SK-N-SH (cell line): ENCODE measurements at regions not wholly inside any gene's neighbourhood (a gene's known extent, or its start where the extent isn't known, plus 50 kb on each side); places are given as distances from the start of the nearest gene placed in this dataset.

Source experiments
- CTCF ChIA-PET: fragments of 300-600, 350-600 bp; formaldehyde crosslinking; extraction: SDS; loops from one replicate; lab custom pipeline; 2021; lab: Yijun Ruan, JAX
- POLR2A ChIA-PET: fragments of 350-600 bp; sonication (Branson Sonifier 250); formaldehyde crosslinking; extraction: SDS; loops from one replicate; lab custom pipeline; 2020; ENCODE audit warnings: antibody characterized with exemption, inconsistent platforms; lab: Yijun Ruan, JAX
- DNase-seq: peaks from one replicate; pipeline ENCODE4 v3.0.0; 2012
- H2AFZ ChIP-seq: fragments of 200-600 bp; sonication (generic); 2 replicates; pipeline ENCODE4 v1.8.1; 2016; ENCODE audit warnings: antibody characterized with exemption, mild to moderate bottlenecking, low read depth
- H3F3A ChIP-seq: fragments of 200-600 bp; sonication (generic); replicated peaks from 2 replicates; pipeline ENCODE3; 2016; ENCODE audit warnings: antibody characterized with exemption, mild to moderate bottlenecking; ENCODE audit not compliant: insufficient read depth
- H3K27ac ChIP-seq, 2 experiments: fragments of 200-500 bp in 1 of 2; fragments of 200-600 bp in 1 of 2; sonication (Bioruptor generic) in 1 of 2; sonication (generic), shearing (Covaris generic) in 1 of 2; 2 replicates each; pipeline versions ENCODE4 v1.5.1 to v1.6.1; 2014 to 2016; ENCODE audit warnings: low read depth in 2 of 2, inconsistent platforms in 1 of 2, low read length in 1 of 2, mild to moderate bottlenecking in 1 of 2, mixed read lengths in 1 of 2
- H3K27me3 ChIP-seq: fragments of 200-600 bp; sonication (generic), shearing (Covaris generic); 2 replicates; pipeline ENCODE4 v1.6.1; 2016; ENCODE audit warnings: mixed run types; ENCODE audit not compliant: insufficient read depth
- H3K36me3 ChIP-seq, 2 experiments: fragments of 200-500 bp in 1 of 2; fragments of 200-600 bp in 1 of 2; sonication (Bioruptor generic) in 1 of 2; sonication (generic) in 1 of 2; replicated peaks in 1 of 2; 2 replicates each; pipeline versions ENCODE3 to v1.5.1; 2014 to 2016; ENCODE audit warnings: low read length in 1 of 2, mild to moderate bottlenecking in 1 of 2; ENCODE audit not compliant: insufficient read depth in 2 of 2, control insufficient read depth in 1 of 2
- H3K4me1 ChIP-seq, 2 experiments: fragments of 200-500 bp in 1 of 2; fragments of 200-600 bp in 1 of 2; sonication (Bioruptor generic) in 1 of 2; sonication (generic), shearing (Covaris generic) in 1 of 2; 2 replicates each; pipeline versions ENCODE4 v1.5.1 to v1.6.1; 2014 to 2016; ENCODE audit warnings: low read depth in 1 of 2, low read length in 1 of 2, mixed run types in 1 of 2; ENCODE audit not compliant: insufficient read depth in 2 of 2, control insufficient read depth in 1 of 2
- H3K4me2 ChIP-seq: fragments of 200-600 bp; sonication (generic), shearing (Covaris generic); 2 replicates; pipeline ENCODE4 v1.6.1; 2017; ENCODE audit warnings: mixed run types
- H3K4me3 ChIP-seq, 2 experiments: fragments of 200-500 bp in 1 of 2; fragments of 200-600 bp in 1 of 2; sonication (Bioruptor generic) in 1 of 2; sonication (generic), shearing (Covaris generic) in 1 of 2; 2 replicates each; pipeline versions ENCODE4 v1.5.1 to v1.8.1; 2014 to 2016; ENCODE audit warnings: low read depth in 2 of 2, inconsistent platforms in 1 of 2, low read length in 1 of 2, mild to moderate bottlenecking in 1 of 2, mixed read lengths in 1 of 2, moderate library complexity in 1 of 2
- H3K79me2 ChIP-seq: fragments of 200-600 bp; sonication (generic); 2 replicates; pipeline ENCODE4 v1.8.1; 2017; ENCODE audit warnings: mild to moderate bottlenecking; ENCODE audit not compliant: insufficient read depth
- H3K9ac ChIP-seq: fragments of 200-600 bp; sonication (generic); 2 replicates; pipeline ENCODE4 v1.6.1; 2017; ENCODE audit warnings: mixed run types
- H3K9me2 ChIP-seq: fragments of 200-600 bp; sonication (generic); 2 replicates; pipeline ENCODE4 v1.6.1; 2017; ENCODE audit warnings: mixed run types
- H3K9me3 ChIP-seq: fragments of 200-600 bp; sonication (generic); 2 replicates; pipeline ENCODE4 v1.6.1; 2017; ENCODE audit warnings: mixed run types, mild to moderate bottlenecking, moderate library complexity
- H4K20me1 ChIP-seq: fragments of 200-600 bp; sonication (generic); 2 replicates; pipeline ENCODE4 v1.6.1; 2017; ENCODE audit warnings: mild to moderate bottlenecking, mixed run types; ENCODE audit not compliant: insufficient read depth
- CHD2 ChIP-seq: fragments of 150-350 bp; IDR thresholded peaks from 2 replicates; pipeline ENCODE4 v1.6.1; 2018; ENCODE audit warnings: low read length; ENCODE audit not compliant: partially characterized antibody
- EP300 ChIP-seq, 2 experiments: IDR thresholded peaks; 2 replicates each; pipeline versions ENCODE4 v1.4.0 to v1.6.1; 2012; ENCODE audit warnings: borderline replicate concordance in 1 of 2, low read depth in 1 of 2, low read length in 1 of 2
- FOSL2 ChIP-seq: IDR thresholded peaks from 2 replicates; pipeline ENCODE4 v1.4.0; 2012; ENCODE audit warnings: low read depth, mild to moderate bottlenecking, moderate library complexity, borderline replicate concordance
- FOXJ3 ChIP-seq: sonication (generic); formaldehyde crosslinking; IDR thresholded peaks from 2 replicates; pipeline ENCODE4 v1.5.1; 2020; ENCODE audit warnings: mild to moderate bottlenecking, missing genetic modification reagents
- GABPA ChIP-seq: IDR thresholded peaks from 2 replicates; pipeline ENCODE4 v1.4.0; 2012; ENCODE audit warnings: low read depth, mild to moderate bottlenecking
- IRF3 ChIP-seq: fragments of 150-350 bp; IDR thresholded peaks from 2 replicates; pipeline ENCODE4 v1.6.1; 2016; ENCODE audit warnings: mild to moderate bottlenecking, low read depth, low read length
- MAX ChIP-seq: IDR thresholded peaks from 2 replicates; pipeline ENCODE4 v1.4.0; 2012; ENCODE audit warnings: low read depth
- MXI1 ChIP-seq: IDR thresholded peaks from 2 replicates; pipeline ENCODE4 v1.6.1; 2012; ENCODE audit warnings: mild to moderate bottlenecking, low read depth, low read length, improper control_type of control experiment
- NFIC ChIP-seq: IDR thresholded peaks from 2 replicates; pipeline ENCODE4 v1.4.0; 2012; ENCODE audit warnings: borderline replicate concordance
- NRF1 ChIP-seq: IDR thresholded peaks from 2 replicates; pipeline ENCODE4 v1.6.1; 2012; ENCODE audit warnings: low read depth, mild to moderate bottlenecking, low read length
- PBX3 ChIP-seq: IDR thresholded peaks from 2 replicates; pipeline ENCODE4; 2012
- POLR2AphosphoS5 ChIP-seq: IDR thresholded peaks from 2 replicates; pipeline ENCODE4 v1.6.1; 2012; ENCODE audit warnings: low read depth, low read length
- RAD21 ChIP-seq: IDR thresholded peaks from 2 replicates; pipeline ENCODE4 v1.6.1; 2012; ENCODE audit warnings: mild to moderate bottlenecking, low read length
- RCOR1 ChIP-seq: fragments of 150-350 bp; IDR thresholded peaks from 2 replicates; pipeline ENCODE4 v1.6.1; 2017; ENCODE audit warnings: antibody characterized with exemption, low read length
- RXRA ChIP-seq: IDR thresholded peaks from 2 replicates; pipeline ENCODE4 v1.4.0; 2012; ENCODE audit warnings: low read depth, mild to moderate bottlenecking, borderline replicate concordance
- SIN3A ChIP-seq: IDR thresholded peaks from 2 replicates; pipeline ENCODE4 v1.6.1; 2012; ENCODE audit warnings: low read depth, mild to moderate bottlenecking, low read length, moderate library complexity, borderline replicate concordance
- SMC3 ChIP-seq: IDR thresholded peaks from 2 replicates; pipeline ENCODE4 v1.6.1; 2012; ENCODE audit warnings: low read depth, low read length, improper control_type of control experiment
- USF2 ChIP-seq: fragments of 150-350 bp; IDR thresholded peaks from 2 replicates; pipeline ENCODE4 v1.6.1; 2017; ENCODE audit warnings: antibody characterized with exemption, low read length, low read depth, borderline replicate concordance
- WGBS: methylation state at CpG from one replicate; pipeline ENCODE4 v1.1.6; 2017; ENCODE audit warnings: low lambda C conversion rate; 5-methylcytosine and 5-hydroxymethylcytosine counted together
- TF ChIP-seq, protein P1 (sequence below): IDR thresholded peaks from 2 replicates; pipeline ENCODE4 v1.6.1; 2012; ENCODE audit warnings: mild to moderate bottlenecking, low read depth, low read length, moderate library complexity
- TF ChIP-seq, protein P2 (sequence below): IDR thresholded peaks from 2 replicates; pipeline ENCODE4 v1.4.0; 2012; ENCODE audit warnings: low read depth, borderline replicate concordance

- no peaks in the 10 kb centered on the region for H4K20me1 ChIP-seq
- DNase-seq = no peak
- no peak overlapping the region for H2AFZ ChIP-seq
- ChIA-PET POLR2A (no interaction called here), CTCF (interaction anchor here (1.8 kb wide), 1 partner anchor 27 kb away, joined by 4 read pairs; no protein-coding TSS in a partner anchor)
- no peaks in the 10 kb centered on the region for H3K36me3 ChIP-seq
- 0% methylated on average over 1 of the region's 1 CpG for WGBS
- H3K4me1 ChIP-seq = no peaks in the 10 kb centered on the region
- H3K9me2 ChIP-seq = no peaks in the 10 kb centered on the region
- H3K4me3 ChIP-seq = no peak overlapping the region
- H3K4me2 ChIP-seq = no peak overlapping the region
- H3K9me3 ChIP-seq = no peaks in the 10 kb centered on the region
- TF ChIP-seq EP300 (IDR thresholded peaks at IDR 0.05; ENCODE audit: borderline replicate concordance in 1 of 2, low read depth in 1 of 2, low read length in 1 of 2) (no peak), MAX (no peak), IRF3 (no peak), FOXJ3 (CRISPR knock-in tag) (no peak), RXRA (no peak), FOSL2 (no peak), PBX3 (no peak)
- TF ChIP-seq, protein P1, sequence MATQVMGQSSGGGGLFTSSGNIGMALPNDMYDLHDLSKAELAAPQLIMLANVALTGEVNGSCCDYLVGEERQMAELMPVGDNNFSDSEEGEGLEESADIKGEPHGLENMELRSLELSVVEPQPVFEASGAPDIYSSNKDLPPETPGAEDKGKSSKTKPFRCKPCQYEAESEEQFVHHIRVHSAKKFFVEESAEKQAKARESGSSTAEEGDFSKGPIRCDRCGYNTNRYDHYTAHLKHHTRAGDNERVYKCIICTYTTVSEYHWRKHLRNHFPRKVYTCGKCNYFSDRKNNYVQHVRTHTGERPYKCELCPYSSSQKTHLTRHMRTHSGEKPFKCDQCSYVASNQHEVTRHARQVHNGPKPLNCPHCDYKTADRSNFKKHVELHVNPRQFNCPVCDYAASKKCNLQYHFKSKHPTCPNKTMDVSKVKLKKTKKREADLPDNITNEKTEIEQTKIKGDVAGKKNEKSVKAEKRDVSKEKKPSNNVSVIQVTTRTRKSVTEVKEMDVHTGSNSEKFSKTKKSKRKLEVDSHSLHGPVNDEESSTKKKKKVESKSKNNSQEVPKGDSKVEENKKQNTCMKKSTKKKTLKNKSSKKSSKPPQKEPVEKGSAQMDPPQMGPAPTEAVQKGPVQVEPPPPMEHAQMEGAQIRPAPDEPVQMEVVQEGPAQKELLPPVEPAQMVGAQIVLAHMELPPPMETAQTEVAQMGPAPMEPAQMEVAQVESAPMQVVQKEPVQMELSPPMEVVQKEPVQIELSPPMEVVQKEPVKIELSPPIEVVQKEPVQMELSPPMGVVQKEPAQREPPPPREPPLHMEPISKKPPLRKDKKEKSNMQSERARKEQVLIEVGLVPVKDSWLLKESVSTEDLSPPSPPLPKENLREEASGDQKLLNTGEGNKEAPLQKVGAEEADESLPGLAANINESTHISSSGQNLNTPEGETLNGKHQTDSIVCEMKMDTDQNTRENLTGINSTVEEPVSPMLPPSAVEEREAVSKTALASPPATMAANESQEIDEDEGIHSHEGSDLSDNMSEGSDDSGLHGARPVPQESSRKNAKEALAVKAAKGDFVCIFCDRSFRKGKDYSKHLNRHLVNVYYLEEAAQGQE = no peak
- peaks cover 11% of the 10 kb centered on the region for H3K27me3 ChIP-seq
- H3F3A ChIP-seq = no peaks in the 10 kb centered on the region
- H3K79me2 ChIP-seq = no peaks in the 10 kb centered on the region
- no peak overlapping the region for H3K27ac ChIP-seq
- no peak overlapping the region for H3K9ac ChIP-seq
Observed at GRCh38 chrX:100484971-100485370, 74.9 kb upstream of the PCDH19 start.

- DNase-seq = no peak
- CTCF ChIA-PET = no interaction called here
- Histone ChIP-seq H3K9me3 (no peaks in the 10 kb centered on the region), H3K27ac (no peak overlapping the region), H3K9me2 (no peaks in the 10 kb centered on the region), H2AFZ (no peak overlapping the region), H3K4me1 (no peaks in the 10 kb centered on the region), H3K9ac (no peak overlapping the region), H3F3A (no peaks in the 10 kb centered on the region), H3K36me3 (no peaks in the 10 kb centered on the region), H3K4me2 (no peak overlapping the region), H3K4me3 (no peak overlapping the region), H3K27me3 (peaks cover 11% of the 10 kb centered on the region), H4K20me1 (no peaks in the 10 kb centered on the region), H3K79me2 (no peaks in the 10 kb centered on the region)
- 0% methylated on average over 1 of the region's 1 CpG for WGBS
- TF ChIP-seq RAD21 (no peak), USF2 (no peak), NRF1 (no peak), CHD2 (no peak), POLR2AphosphoS5 (no peak), EP300 (IDR thresholded peaks at IDR 0.05; ENCODE audit: borderline replicate concordance in 1 of 2, low read depth in 1 of 2, low read length in 1 of 2) (no peak), SMC3 (no peak), NFIC (no peak), GABPA (no peak), SIN3A (no peak), FOXJ3 (CRISPR knock-in tag) (no peak), MXI1 (no peak), RCOR1 (no peak)
- TF ChIP-seq, protein P2, sequence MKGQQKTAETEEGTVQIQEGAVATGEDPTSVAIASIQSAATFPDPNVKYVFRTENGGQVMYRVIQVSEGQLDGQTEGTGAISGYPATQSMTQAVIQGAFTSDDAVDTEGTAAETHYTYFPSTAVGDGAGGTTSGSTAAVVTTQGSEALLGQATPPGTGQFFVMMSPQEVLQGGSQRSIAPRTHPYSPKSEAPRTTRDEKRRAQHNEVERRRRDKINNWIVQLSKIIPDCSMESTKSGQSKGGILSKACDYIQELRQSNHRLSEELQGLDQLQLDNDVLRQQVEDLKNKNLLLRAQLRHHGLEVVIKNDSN = no peak
- POLR2A ChIA-PET = no interaction called here
Observed at GRCh38 chrX:100479329-100479728, 69.3 kb upstream of the PCDH19 start.
